GM12865 (cell line): ENCODE measurements at regions not wholly inside any gene's neighbourhood (a gene's known extent, or its start where the extent isn't known, plus 50 kb on each side); places are given as distances from the start of the nearest gene placed in this dataset.

ENCODE experiments used
- DNase-seq: peaks from one replicate; pipeline ENCODE4 v3.0.0; 2010; ENCODE audit warnings: low read depth
- H3K4me3 ChIP-seq: 2 replicates; pipeline ENCODE4 v1.5.1; 2011; ENCODE audit warnings: mild to moderate bottlenecking, low read depth, low read length, control low read depth
- TF ChIP-seq, protein P1 (sequence below): IDR thresholded peaks from 2 replicates; pipeline ENCODE4 v1.5.1; 2011; ENCODE audit warnings: low read length, control low read depth, low read depth, inconsistent platforms; ENCODE audit not compliant: insufficient read depth; ENCODE audit errors: missing control alignments

DNA sequence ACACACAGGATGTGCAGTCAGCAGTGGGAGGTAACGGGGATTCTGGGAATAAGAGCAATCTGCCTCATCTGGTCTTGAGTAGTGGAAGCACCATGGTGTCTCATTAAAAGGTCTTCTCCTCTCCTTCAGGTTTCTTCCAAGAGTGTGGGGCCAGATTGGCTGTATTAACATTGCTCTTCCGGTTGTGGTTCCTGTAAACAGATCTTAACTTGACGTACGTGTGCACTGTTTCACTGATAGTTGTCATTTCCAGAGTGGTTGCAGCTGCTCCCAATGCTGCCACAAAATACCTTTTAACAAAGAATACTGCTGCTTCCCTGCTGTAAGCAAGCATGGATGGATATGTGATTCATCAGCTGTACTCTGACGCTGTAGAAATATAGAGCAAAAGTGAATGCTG, 1443.4 kb upstream of the TENM3 start:
- no peak overlapping the region for H3K4me3 ChIP-seq
- TF ChIP-seq, protein P1, sequence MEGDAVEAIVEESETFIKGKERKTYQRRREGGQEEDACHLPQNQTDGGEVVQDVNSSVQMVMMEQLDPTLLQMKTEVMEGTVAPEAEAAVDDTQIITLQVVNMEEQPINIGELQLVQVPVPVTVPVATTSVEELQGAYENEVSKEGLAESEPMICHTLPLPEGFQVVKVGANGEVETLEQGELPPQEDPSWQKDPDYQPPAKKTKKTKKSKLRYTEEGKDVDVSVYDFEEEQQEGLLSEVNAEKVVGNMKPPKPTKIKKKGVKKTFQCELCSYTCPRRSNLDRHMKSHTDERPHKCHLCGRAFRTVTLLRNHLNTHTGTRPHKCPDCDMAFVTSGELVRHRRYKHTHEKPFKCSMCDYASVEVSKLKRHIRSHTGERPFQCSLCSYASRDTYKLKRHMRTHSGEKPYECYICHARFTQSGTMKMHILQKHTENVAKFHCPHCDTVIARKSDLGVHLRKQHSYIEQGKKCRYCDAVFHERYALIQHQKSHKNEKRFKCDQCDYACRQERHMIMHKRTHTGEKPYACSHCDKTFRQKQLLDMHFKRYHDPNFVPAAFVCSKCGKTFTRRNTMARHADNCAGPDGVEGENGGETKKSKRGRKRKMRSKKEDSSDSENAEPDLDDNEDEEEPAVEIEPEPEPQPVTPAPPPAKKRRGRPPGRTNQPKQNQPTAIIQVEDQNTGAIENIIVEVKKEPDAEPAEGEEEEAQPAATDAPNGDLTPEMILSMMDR = no peak
- DNase-seq = peak; percentile 11

GRCh38 chr4:180805101-180805500, 1438.1 kb upstream of the TENM3 start:
- TF ChIP-seq, protein P1 = no peak
- no peak for DNase-seq
- H3K4me3 ChIP-seq = no peak overlapping the region

- H3K4me3 ChIP-seq = no peak overlapping the region
- no peak for DNase-seq
- TF ChIP-seq, protein P1 = no peak
Measured at GRCh38 chr4:180808862-180809261, 1434.3 kb upstream of the TENM3 start.

- H3K4me3 ChIP-seq = no peak overlapping the region
- DNase-seq = peak; percentile 39
- TF ChIP-seq, protein P1 = no peak
Measured at GRCh38 chr4:180809439-180809838, 1433.8 kb upstream of the TENM3 start.

GRCh38 chr4:180810581-180810980, 1432.6 kb upstream of the TENM3 start:
- TF ChIP-seq, protein P1 = no peak
- H3K4me3 ChIP-seq = no peak overlapping the region
- DNase-seq = no peak

DNA sequence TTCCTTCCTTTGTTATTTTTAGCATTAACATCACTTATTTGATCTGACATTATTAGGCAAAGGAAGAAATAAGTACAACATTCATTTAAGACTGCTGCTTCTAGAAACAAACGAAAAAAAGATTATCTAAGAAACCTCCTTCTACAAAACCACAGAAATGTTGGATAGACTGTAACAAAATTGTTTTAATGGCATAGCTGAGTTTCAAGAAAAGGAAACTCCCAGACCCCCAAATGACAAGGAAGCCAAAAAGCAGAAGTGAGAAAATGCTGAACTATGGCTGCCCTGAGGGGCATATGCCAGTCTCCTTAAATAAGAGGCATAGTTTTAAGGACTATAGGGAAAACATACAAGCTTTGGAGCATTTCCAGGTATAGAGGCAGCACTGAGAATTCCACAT, 1431.6 kb upstream of the TENM3 start:
- H3K4me3 ChIP-seq = no peak overlapping the region

DNA sequence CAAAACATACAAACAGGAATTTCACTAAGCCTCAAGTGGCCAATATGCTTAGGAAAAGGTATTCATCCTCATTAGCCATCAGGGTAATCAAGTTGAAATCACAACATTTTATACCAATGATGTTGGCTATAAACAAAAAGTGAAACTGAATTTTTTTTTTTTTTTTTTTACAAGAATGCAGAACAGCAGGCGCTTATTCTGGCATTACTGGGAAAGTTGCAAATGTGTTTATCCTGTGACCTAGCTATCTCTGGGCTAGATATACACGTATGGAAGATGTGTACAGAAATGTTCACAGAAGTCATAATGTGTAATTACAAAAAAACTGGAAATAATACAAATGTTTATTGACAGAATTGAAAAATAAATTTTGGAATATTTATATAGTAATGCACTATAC, 1430.4 kb upstream of the TENM3 start:
- TF ChIP-seq, protein P1 = no peak
- no peak for DNase-seq
- no peak overlapping the region for H3K4me3 ChIP-seq

More for the DNA sequence above, 1431.6 kb upstream of the TENM3 start:
- DNase-seq = no peak
- TF ChIP-seq, protein P1 = no peak
